Loucy (cell line): ENCODE measurements at regions not wholly inside any gene's neighbourhood (a gene's known extent, or its start where the extent isn't known, plus 50 kb on each side); places are given as distances from the start of the nearest gene placed in this dataset.

Experiments
- CTCF ChIP-seq: fragments of 200-600 bp; sonication (generic); conservative IDR thresholded peaks from 2 replicates; pipeline ENCODE4 v1.5.1; 2014; ENCODE audit warnings: mild to moderate bottlenecking, antibody characterized with exemption, low read length
- EZH2phosphoT487 ChIP-seq: fragments of 200-600 bp; IDR thresholded peaks from 2 replicates; pipeline ENCODE4 v1.6.1; 2018; ENCODE audit warnings: antibody characterized with exemption, mild to moderate bottlenecking, moderate library complexity, borderline replicate concordance

GRCh38 chr4:159639671-159640323 lies 536.9 kb downstream of the RAPGEF2 start:
- TF ChIP-seq CTCF (no peak), EZH2phosphoT487 (no peak)
